Kidney epithelial cell (primary cell): ENCODE measurements at regions not wholly inside any gene's neighbourhood (a gene's known extent, or its start where the extent isn't known, plus 50 kb on each side); places are given as distances from the start of the nearest gene placed in this dataset.

Experiments
- DNase-seq: peaks from one replicate; pipeline ENCODE4 v3.0.0-alpha.2; 2010; ENCODE audit warnings: low read depth
- H3K27me3 ChIP-seq: 2 replicates; pipeline ENCODE4 v1.6.0; 2011; ENCODE audit warnings: low read length; ENCODE audit not compliant: control insufficient read depth, insufficient read depth
- H3K36me3 ChIP-seq: 2 replicates; pipeline ENCODE4 v1.5.1; 2011; ENCODE audit warnings: low read length; ENCODE audit not compliant: control insufficient read depth, insufficient read depth
- H3K4me3 ChIP-seq: 2 replicates; pipeline ENCODE4 v1.5.1; 2011; ENCODE audit warnings: low read depth, mild to moderate bottlenecking, control low read depth, low read length
- CTCF ChIP-seq: IDR thresholded peaks from 2 replicates; pipeline ENCODE4 v1.5.1; 2011; ENCODE audit warnings: mild to moderate bottlenecking, moderate library complexity, low read length, control low read depth, inconsistent platforms; ENCODE audit not compliant: insufficient read depth, poor library complexity, severe bottlenecking

- H3K27me3 ChIP-seq: peaks cover 11% of the 10 kb centered on the region
- no peaks in the 10 kb centered on the region for H3K36me3 ChIP-seq
- H3K4me3 ChIP-seq: no peak overlapping the region
- TF ChIP-seq CTCF: no peak
- no peak for DNase-seq
Observed at GRCh38 chr10:133000648-133001047, 58.3 kb upstream of the CFAP46 start.

DNA sequence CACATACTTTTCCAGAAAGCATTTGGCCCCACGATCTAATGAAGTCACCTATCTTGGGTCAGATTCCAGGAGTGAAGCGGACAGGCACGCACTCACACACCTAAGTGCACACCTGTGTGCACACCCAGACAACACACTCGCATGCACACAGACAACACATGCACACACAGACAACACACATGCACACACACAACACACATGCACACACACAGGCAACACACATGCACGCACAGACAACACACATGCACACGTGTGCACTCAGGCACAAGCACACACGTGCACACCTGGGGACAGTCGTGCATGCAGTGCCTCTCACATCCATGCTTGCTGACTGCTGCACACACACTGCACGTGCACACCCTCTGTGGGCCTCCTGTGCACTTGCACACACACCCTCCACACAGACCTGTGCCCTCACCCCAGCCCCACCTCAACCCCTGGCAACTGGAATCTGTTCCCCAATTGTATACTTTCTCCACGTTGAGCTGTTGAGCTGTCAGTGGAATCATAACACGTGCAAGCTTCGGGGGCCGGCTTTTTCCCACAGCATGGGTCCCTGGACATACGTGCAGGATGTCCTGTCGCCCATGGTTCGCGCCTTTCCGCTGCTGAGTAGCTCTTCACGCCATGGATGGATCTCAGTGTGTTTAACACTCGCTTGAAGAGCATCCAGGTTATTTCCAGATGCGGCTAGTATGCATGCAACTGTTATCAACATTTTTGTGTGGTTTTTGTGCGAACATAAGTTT lies 55.3 kb upstream of the CFAP46 start:
- Histone ChIP-seq H3K4me3 (no peak overlapping the region), H3K27me3 (peaks cover 27% of the 10 kb centered on the region), H3K36me3 (no peaks in the 10 kb centered on the region)
- TF ChIP-seq CTCF: no peak
- no peak for DNase-seq

DNA sequence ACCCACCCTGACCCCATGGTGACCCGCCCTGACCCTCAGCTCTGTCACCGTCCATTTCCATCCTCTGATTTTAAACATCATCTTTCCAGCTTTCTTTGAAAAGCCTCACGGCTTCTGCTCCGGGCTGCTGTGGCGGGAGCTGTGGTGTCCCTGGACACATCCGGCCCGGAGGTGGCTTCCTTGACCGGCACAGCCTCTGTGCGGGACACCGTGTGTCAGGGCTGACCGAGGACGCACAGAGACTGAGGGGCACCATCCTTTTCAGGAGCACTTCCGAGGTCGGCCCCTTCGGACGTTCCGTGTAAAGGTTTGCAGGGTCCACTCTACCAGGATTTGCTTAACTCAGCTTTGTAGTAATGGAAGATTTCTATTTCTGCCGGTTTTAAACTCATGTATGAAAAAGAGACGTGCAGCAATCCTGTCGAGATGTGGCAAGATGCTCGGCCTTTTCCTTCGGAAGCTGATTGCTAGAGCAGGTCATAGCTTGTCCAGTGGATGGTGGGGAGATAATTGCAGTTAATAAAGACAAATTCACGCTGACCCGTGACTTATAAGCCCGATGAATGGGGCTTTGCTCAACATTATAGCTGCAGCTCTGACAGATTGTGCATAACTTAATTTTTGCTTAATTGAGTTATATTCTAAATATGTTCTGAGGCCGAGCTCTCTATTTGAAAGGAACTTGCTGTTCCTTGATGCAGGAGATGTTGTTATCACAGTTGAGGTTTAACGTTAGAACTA lies 54.4 kb upstream of the CFAP46 start:
- no peak for DNase-seq
- Histone ChIP-seq H3K4me3 (no peak overlapping the region), H3K27me3 (peaks cover 27% of the 10 kb centered on the region), H3K36me3 (no peaks in the 10 kb centered on the region)
- no peak for TF ChIP-seq CTCF

- TF ChIP-seq CTCF: no peak
- DNase-seq: no peak
- Histone ChIP-seq H3K36me3 (no peaks in the 10 kb centered on the region), H3K27me3 (peaks cover 27% of the 10 kb centered on the region), H3K4me3 (no peak overlapping the region)
Observed at GRCh38 chr10:132995909-132996602, 53.7 kb upstream of the CFAP46 start.

- Histone ChIP-seq H3K27me3 (peaks cover 27% of the 10 kb centered on the region), H3K4me3 (no peak overlapping the region), H3K36me3 (no peaks in the 10 kb centered on the region)
- DNase-seq: no peak
- no peak for TF ChIP-seq CTCF
Observed at GRCh38 chr10:132994811-132995210, 52.4 kb upstream of the CFAP46 start.
